SK-N-SH treated with all-trans-retinoic acid at 6 μM for 48 hours (cell line): ENCODE measurements at regions not wholly inside any gene's neighbourhood (a gene's known extent, or its start where the extent isn't known, plus 50 kb on each side); places are given as distances from the start of the nearest gene placed in this dataset.

Source experiments
- ATAC-seq: fragments of 200-7000 bp; cut with Tn5 transposase; 3 replicates; pipeline ENCODE4 v1.9.1; 2020; ENCODE audit warnings: mild to moderate bottlenecking, moderate library complexity
- ARNTL ChIP-seq: fragments of 450-650 bp; formaldehyde crosslinking; IDR thresholded peaks from 2 replicates; pipeline ENCODE4 v1.5.0; 2020; ENCODE audit warnings: low read depth, mild to moderate bottlenecking, moderate library complexity, borderline replicate concordance
- CSDC2 ChIP-seq: fragments of 250-450 bp; sonication (Bioruptor Pico); IDR thresholded peaks from 2 replicates; pipeline ENCODE4 v1.5.0; 2020; ENCODE audit warnings: mild to moderate bottlenecking, moderate library complexity
- ESRRG ChIP-seq: fragments of 250-450 bp; sonication (Bioruptor Pico); IDR thresholded peaks from 2 replicates; pipeline ENCODE4 v1.6.1; 2021; ENCODE audit warnings: mild to moderate bottlenecking
- GLIS3 ChIP-seq: fragments of 250-450 bp; sonication (Bioruptor Pico); IDR thresholded peaks from 2 replicates; pipeline ENCODE4 v1.5.0; 2020; ENCODE audit warnings: mild to moderate bottlenecking, moderate library complexity
- OSR1 ChIP-seq: fragments of 250-450 bp; sonication (Bioruptor Pico); IDR thresholded peaks from 2 replicates; pipeline ENCODE4 v1.8.0; 2022; ENCODE audit warnings: moderate library complexity, mild to moderate bottlenecking, inconsistent platforms
- PPARA ChIP-seq: fragments of 250-450 bp; sonication (Bioruptor Pico); IDR thresholded peaks from 2 replicates; pipeline ENCODE4 v1.5.0; 2020; ENCODE audit warnings: mild to moderate bottlenecking, borderline replicate concordance
- SNAI2 ChIP-seq: fragments of 250-450 bp; sonication (Bioruptor Pico); IDR thresholded peaks from 2 replicates; pipeline ENCODE4 v1.5.0; 2020; ENCODE audit warnings: mild to moderate bottlenecking, moderate library complexity
- TCF4 ChIP-seq: fragments of 250-450 bp; sonication (Bioruptor Pico); IDR thresholded peaks from 2 replicates; pipeline ENCODE4 v1.8.0; 2021; ENCODE audit warnings: mild to moderate bottlenecking, moderate library complexity, borderline replicate concordance
- ZC3H10 ChIP-seq: fragments of 250-450 bp; sonication (Bioruptor Pico); IDR thresholded peaks from 2 replicates; pipeline ENCODE4 v1.5.1; 2021; ENCODE audit warnings: mild to moderate bottlenecking, moderate library complexity
- ZFP3 ChIP-seq: fragments of 250-450 bp; sonication (Bioruptor Pico); IDR thresholded peaks from 2 replicates; pipeline ENCODE4 v1.5.0; 2020; ENCODE audit warnings: mild to moderate bottlenecking, moderate library complexity
- ZFP30 ChIP-seq: fragments of 450-650 bp; formaldehyde crosslinking; IDR thresholded peaks from 2 replicates; pipeline ENCODE4 v1.5.0; 2022; ENCODE audit warnings: mild to moderate bottlenecking, moderate library complexity
- ZNF565 ChIP-seq: fragments of 450-650 bp; formaldehyde crosslinking; conservative IDR thresholded peaks from 2 replicates; pipeline ENCODE4 v1.5.0; 2020; ENCODE audit warnings: low read depth, mild to moderate bottlenecking, moderate library complexity
- ZNF70 ChIP-seq: fragments of 450-650 bp; formaldehyde crosslinking; IDR thresholded peaks from 2 replicates; pipeline ENCODE4 v1.5.0; 2020; ENCODE audit warnings: mild to moderate bottlenecking, moderate library complexity
- ZNF8 ChIP-seq: fragments of 450-650 bp; formaldehyde crosslinking; IDR thresholded peaks from 2 replicates; pipeline ENCODE4 v1.5.0; 2020; ENCODE audit warnings: mild to moderate bottlenecking, moderate library complexity
- TF ChIP-seq, protein P1 (sequence below): fragments of 250-450 bp; sonication (Bioruptor Pico); IDR thresholded peaks from 2 replicates; pipeline ENCODE4 v1.8.0; 2021; ENCODE audit warnings: low read depth, mild to moderate bottlenecking, moderate library complexity, borderline replicate concordance
- TF ChIP-seq, protein P2 (sequence below): fragments of 250-450 bp; sonication (Bioruptor Pico); IDR thresholded peaks from 2 replicates; pipeline ENCODE4 v1.5.0; 2020; ENCODE audit warnings: mild to moderate bottlenecking, moderate library complexity
- TF ChIP-seq, protein P3 (sequence below): fragments of 250-450 bp; sonication (Bioruptor Pico); IDR thresholded peaks from 2 replicates; pipeline ENCODE4 v1.8.0; 2020; ENCODE audit warnings: mild to moderate bottlenecking, moderate library complexity, borderline replicate concordance

DNA sequence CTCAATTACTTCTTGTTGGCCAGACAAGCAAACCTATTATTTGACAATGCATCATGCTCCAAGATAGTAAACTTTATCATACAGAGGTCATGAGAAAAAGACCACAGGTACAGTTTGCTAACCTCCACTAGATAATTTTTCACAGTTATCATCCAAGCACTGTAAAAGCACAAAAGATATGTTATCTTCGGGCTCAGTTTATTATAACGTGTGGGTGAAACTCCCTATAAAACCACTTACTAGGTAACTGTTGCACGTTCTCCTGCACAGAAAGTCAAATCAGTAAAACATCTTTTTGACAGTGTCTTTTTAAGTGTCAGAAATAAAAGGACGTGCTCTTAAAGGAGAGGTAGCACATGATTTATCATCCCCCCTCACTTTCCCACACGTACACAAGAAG is 94.7 kb upstream of the BCL11A start:
- no peak for ATAC-seq
- TF ChIP-seq ARNTL (no peak), GLIS3 (no peak), SNAI2 (CRISPR knock-in tag) (no peak), PPARA (no peak), CSDC2 (CRISPR knock-in tag) (no peak)
- TF ChIP-seq, protein P1, sequence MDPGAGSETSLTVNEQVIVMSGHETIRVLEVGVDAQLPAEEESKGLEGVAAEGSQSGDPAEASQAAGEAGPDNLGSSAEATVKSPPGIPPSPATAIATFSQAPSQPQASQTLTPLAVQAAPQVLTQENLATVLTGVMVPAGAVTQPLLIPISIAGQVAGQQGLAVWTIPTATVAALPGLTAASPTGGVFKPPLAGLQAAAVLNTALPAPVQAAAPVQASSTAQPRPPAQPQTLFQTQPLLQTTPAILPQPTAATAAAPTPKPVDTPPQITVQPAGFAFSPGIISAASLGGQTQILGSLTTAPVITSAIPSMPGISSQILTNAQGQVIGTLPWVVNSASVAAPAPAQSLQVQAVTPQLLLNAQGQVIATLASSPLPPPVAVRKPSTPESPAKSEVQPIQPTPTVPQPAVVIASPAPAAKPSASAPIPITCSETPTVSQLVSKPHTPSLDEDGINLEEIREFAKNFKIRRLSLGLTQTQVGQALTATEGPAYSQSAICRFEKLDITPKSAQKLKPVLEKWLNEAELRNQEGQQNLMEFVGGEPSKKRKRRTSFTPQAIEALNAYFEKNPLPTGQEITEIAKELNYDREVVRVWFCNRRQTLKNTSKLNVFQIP (CRISPR knock-in tag) = no peak
- TF ChIP-seq, protein P2, sequence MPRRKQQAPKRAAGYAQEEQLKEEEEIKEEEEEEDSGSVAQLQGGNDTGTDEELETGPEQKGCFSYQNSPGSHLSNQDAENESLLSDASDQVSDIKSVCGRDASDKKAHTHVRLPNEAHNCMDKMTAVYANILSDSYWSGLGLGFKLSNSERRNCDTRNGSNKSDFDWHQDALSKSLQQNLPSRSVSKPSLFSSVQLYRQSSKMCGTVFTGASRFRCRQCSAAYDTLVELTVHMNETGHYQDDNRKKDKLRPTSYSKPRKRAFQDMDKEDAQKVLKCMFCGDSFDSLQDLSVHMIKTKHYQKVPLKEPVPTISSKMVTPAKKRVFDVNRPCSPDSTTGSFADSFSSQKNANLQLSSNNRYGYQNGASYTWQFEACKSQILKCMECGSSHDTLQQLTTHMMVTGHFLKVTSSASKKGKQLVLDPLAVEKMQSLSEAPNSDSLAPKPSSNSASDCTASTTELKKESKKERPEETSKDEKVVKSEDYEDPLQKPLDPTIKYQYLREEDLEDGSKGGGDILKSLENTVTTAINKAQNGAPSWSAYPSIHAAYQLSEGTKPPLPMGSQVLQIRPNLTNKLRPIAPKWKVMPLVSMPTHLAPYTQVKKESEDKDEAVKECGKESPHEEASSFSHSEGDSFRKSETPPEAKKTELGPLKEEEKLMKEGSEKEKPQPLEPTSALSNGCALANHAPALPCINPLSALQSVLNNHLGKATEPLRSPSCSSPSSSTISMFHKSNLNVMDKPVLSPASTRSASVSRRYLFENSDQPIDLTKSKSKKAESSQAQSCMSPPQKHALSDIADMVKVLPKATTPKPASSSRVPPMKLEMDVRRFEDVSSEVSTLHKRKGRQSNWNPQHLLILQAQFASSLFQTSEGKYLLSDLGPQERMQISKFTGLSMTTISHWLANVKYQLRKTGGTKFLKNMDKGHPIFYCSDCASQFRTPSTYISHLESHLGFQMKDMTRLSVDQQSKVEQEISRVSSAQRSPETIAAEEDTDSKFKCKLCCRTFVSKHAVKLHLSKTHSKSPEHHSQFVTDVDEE (CRISPR knock-in tag) = no peak

GRCh38 chr2:60649721-60650120 is 96.3 kb upstream of the BCL11A start:
- no peak for TF ChIP-seq ZNF565 (CRISPR knock-in tag)
- TF ChIP-seq, protein P2 (CRISPR knock-in tag) = no peak
- ATAC-seq = no peak

DNA sequence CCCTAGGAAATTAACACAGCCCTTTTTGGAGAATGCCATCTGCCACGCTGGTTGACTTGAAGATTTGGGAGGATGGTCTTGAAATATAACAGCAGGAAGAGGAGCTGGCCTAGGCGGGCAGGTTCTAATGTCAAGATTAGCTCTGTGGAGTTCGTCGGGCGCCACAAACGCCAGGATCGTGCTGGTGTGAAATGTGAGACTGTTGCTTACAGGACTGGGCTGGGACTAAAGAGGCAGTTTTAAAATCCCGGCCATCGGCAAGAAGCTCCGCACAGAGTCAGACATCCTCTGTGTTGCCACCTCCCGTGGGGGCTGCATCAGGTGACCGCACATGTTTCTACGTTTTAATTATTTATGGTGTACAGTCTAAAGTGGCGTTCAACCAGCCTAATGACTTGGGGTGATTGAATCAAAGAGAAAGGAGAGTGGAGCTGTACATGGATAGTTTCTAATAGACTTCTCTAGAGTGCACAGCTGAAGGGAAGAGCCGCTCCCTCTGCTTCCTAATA is 99.4 kb upstream of the BCL11A start:
- TF ChIP-seq CSDC2 (CRISPR knock-in tag) (no peak), ZFP3 (CRISPR knock-in tag) (no peak)
- no peak for ATAC-seq

- TF ChIP-seq ZFP30 (CRISPR knock-in tag) = no peak
- TF ChIP-seq ZC3H10 = no peak
- no peak for TF ChIP-seq ESRRG (CRISPR knock-in tag)
- TF ChIP-seq, protein P2 (CRISPR knock-in tag) = no peak
- TF ChIP-seq PPARA = no peak
- TF ChIP-seq OSR1 = no peak
- TF ChIP-seq ARNTL = no peak
- TF ChIP-seq CSDC2 (CRISPR knock-in tag) = no peak
- TF ChIP-seq, protein P3, sequence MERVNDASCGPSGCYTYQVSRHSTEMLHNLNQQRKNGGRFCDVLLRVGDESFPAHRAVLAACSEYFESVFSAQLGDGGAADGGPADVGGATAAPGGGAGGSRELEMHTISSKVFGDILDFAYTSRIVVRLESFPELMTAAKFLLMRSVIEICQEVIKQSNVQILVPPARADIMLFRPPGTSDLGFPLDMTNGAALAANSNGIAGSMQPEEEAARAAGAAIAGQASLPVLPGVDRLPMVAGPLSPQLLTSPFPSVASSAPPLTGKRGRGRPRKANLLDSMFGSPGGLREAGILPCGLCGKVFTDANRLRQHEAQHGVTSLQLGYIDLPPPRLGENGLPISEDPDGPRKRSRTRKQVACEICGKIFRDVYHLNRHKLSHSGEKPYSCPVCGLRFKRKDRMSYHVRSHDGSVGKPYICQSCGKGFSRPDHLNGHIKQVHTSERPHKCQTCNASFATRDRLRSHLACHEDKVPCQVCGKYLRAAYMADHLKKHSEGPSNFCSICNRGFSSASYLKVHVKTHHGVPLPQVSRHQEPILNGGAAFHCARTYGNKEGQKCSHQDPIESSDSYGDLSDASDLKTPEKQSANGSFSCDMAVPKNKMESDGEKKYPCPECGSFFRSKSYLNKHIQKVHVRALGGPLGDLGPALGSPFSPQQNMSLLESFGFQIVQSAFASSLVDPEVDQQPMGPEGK (CRISPR knock-in tag) = no peak
- TF ChIP-seq ZNF70 (CRISPR knock-in tag) = no peak
- TF ChIP-seq TCF4 (CRISPR knock-in tag) = no peak
- no peak for TF ChIP-seq ZNF8 (CRISPR knock-in tag)
- TF ChIP-seq GLIS3 = no peak
- ATAC-seq = no peak
Observed at GRCh38 chr2:60657673-60658072, 98.4 kb upstream of the PAPOLG start.
